SHP77 (cell line): ENCODE measurements at regions not wholly inside any gene's neighbourhood (a gene's known extent, or its start where the extent isn't known, plus 50 kb on each side); places are given as distances from the start of the nearest gene placed in this dataset.
A peak's percentile ranks its signal among the peaks of the same experiment; 100 is the strongest.
"Not testable (repeated sequence)": the region's sequence is repeated elsewhere in the genome, so short reads cannot be mapped to it uniquely, and the experiment has no call there.

Source experiments
- DNase-seq, 2 experiments: peaks; one replicate each; lab custom pipeline; 2025; lab: John Stamatoyannopoulos, UW

GRCh38 chr2:104904889-104905288 is 51.0 kb downstream of the POU3F3 start:
- DNase-seq: no peak

GRCh38 chr2:104909317-104909716 is 55.4 kb downstream of the POU3F3 start:
- no peak for DNase-seq

GRCh38 chr2:104914509-104914908 is 60.6 kb downstream of the POU3F3 start:
- DNase-seq: no peak

GRCh38 chr2:104915107-104915793 is 61.3 kb downstream of the POU3F3 start:
- no peak for DNase-seq

GRCh38 chr2:104919127-104919526 is 65.2 kb downstream of the POU3F3 start:
- peak in 1 of 2 experiments; percentile 28 for DNase-seq

- no peak for DNase-seq
Measured at GRCh38 chr2:104923665-104924064, 69.8 kb downstream of the POU3F3 start.

GRCh38 chr2:104929663-104930062 is 75.7 kb downstream of the POU3F3 start:
- no peak for DNase-seq

GRCh38 chr2:104930732-104931131 is 76.8 kb downstream of the POU3F3 start:
- DNase-seq: no peak

GRCh38 chr2:104932243-104932642 is 78.3 kb downstream of the POU3F3 start:
- no peak for DNase-seq

GRCh38 chr2:104933151-104933917 is 79.4 kb downstream of the POU3F3 start:
- no peak for DNase-seq

- no peak for DNase-seq
Measured at GRCh38 chr2:104936527-104936926, 82.6 kb downstream of the POU3F3 start.

GRCh38 chr2:104938231-104938941 is 84.5 kb downstream of the POU3F3 start:
- no peak for DNase-seq

GRCh38 chr2:104939570-104940217 is 85.8 kb downstream of the POU3F3 start:
- no peak for DNase-seq

- no peak for DNase-seq
Measured at GRCh38 chr2:104944495-104944894, 90.6 kb downstream of the POU3F3 start.

GRCh38 chr2:104945121-104945520 is 91.2 kb downstream of the POU3F3 start:
- DNase-seq: no peak

GRCh38 chr2:104945866-104946265 is 92.0 kb downstream of the POU3F3 start:
- no peak for DNase-seq

GRCh38 chr2:104947456-104947855 is 90.4 kb upstream of the MRPS9 start:
- not testable (repeated sequence) for DNase-seq

GRCh38 chr2:104952976-104953375 is 84.9 kb upstream of the MRPS9 start:
- DNase-seq: no peak

- no peak for DNase-seq
Measured at GRCh38 chr2:104965900-104966299, 72.0 kb upstream of the MRPS9 start.

GRCh38 chr2:104969564-104969963 is 68.3 kb upstream of the MRPS9 start:
- no peak for DNase-seq

- DNase-seq: no peak
Measured at GRCh38 chr2:104975371-104975770, 62.5 kb upstream of the MRPS9 start.

- no peak for DNase-seq
Measured at GRCh38 chr2:104975851-104976250, 62.0 kb upstream of the MRPS9 start.
